Spinal cord (tissue), 9 donors: ENCODE measurements at regions not wholly inside any gene's neighbourhood (a gene's known extent, or its start where the extent isn't known, plus 50 kb on each side); places are given as distances from the start of the nearest gene placed in this dataset.

ENCODE experiments used
- DNase-seq, 6 donors: peaks; one replicate each; pipeline versions ENCODE4 v3.0.0 to v3.0.0-alpha.2; 2013 to 2015; ENCODE audit warnings: low spot score in 6 of 6, low read depth in 4 of 6
- H3K27ac ChIP-seq: one replicate; pipeline ENCODE4 v1.5.1; 2013; ENCODE audit warnings: low read depth, low read length, control low read depth
- H3K27me3 ChIP-seq: one replicate; pipeline ENCODE4 v1.6.1; 2013; ENCODE audit warnings: low read length; ENCODE audit not compliant: control insufficient read depth, insufficient read depth
- H3K36me3 ChIP-seq: one replicate; pipeline ENCODE4 v1.6.1; 2013; ENCODE audit warnings: low read length; ENCODE audit not compliant: control insufficient read depth, insufficient read depth
- H3K4me1 ChIP-seq: one replicate; pipeline ENCODE4 v1.6.1; 2013; ENCODE audit warnings: low read length; ENCODE audit not compliant: control insufficient read depth, insufficient read depth
- H3K4me3 ChIP-seq: one replicate; pipeline ENCODE4 v1.5.1; 2013; ENCODE audit warnings: low read depth, low read length, control low read depth
- H3K9me3 ChIP-seq: one replicate; pipeline ENCODE4 v1.6.1; 2013; ENCODE audit warnings: low read length; ENCODE audit not compliant: control insufficient read depth, insufficient read depth
- whole genome bisulfite sequencing: methylation state at CpG from one replicate; pipeline ENCODE4 v1.1.5; 2013; ENCODE audit warnings: missing lambda C conversion rate; ENCODE audit not compliant: insufficient coverage; 5-methylcytosine and 5-hydroxymethylcytosine counted together
- donor health status: healthy.

GRCh38 chr6:50658561-50658960 lies 54.8 kb upstream of the TFAP2D start:
- Histone ChIP-seq H3K4me3 (no peak overlapping the region), H3K9me3 (no peaks in the 10 kb centered on the region), H3K27ac (no peak overlapping the region), H3K27me3 (no peaks in the 10 kb centered on the region), H3K36me3 (no peaks in the 10 kb centered on the region), H3K4me1 (no peaks in the 10 kb centered on the region)
- no peak for DNase-seq
- no CpG with 5 or more reads among the region's 2 CpGs for WGBS

- H3K27ac ChIP-seq, result no peak overlapping the region
- 100% methylated on average over 1 of the region's 1 CpG for WGBS
- no peaks in the 10 kb centered on the region for H3K9me3 ChIP-seq
Observed at GRCh38 chr6:50661636-50662035, 51.7 kb upstream of the TFAP2D start.

More at GRCh38 chr6:50661636-50662035, 51.7 kb upstream of the TFAP2D start:
- Histone ChIP-seq H3K27me3 (no peaks in the 10 kb centered on the region), H3K4me3 (no peak overlapping the region), H3K4me1 (no peaks in the 10 kb centered on the region), H3K36me3 (no peaks in the 10 kb centered on the region)
- no peak for DNase-seq
